Transverse colon (tissue), 4 donors: ENCODE measurements at regions not wholly inside any gene's neighbourhood (a gene's known extent, or its start where the extent isn't known, plus 50 kb on each side); places are given as distances from the start of the nearest gene placed in this dataset.

Source experiments
- DNase-seq: peaks from one replicate; pipeline ENCODE4 v3.0.0-alpha.2; 2019
- H3K27ac ChIP-seq, 4 donors: fragments of 200-600 bp; sonication (generic); 2 replicates each; pipeline ENCODE4 v1.5.1; 2016 to 2018; ENCODE audit warnings: inconsistent platforms in 4 of 4
- H3K27me3 ChIP-seq: fragments of 200-600 bp; sonication (generic); 2 replicates; pipeline ENCODE4 v1.5.1; 2017; ENCODE audit warnings: inconsistent platforms
- H3K36me3 ChIP-seq, 4 donors: fragments of 200-600 bp; sonication (generic); 2 replicates each; pipeline ENCODE4 v1.5.1; 2017 to 2019; ENCODE audit warnings: inconsistent platforms in 4 of 4
- H3K4me1 ChIP-seq, 4 donors: fragments of 200-600 bp; sonication (generic); 2 replicates each; pipeline ENCODE4 v1.5.1; 2017 to 2020; ENCODE audit warnings: inconsistent platforms in 4 of 4
- H3K4me3 ChIP-seq, 4 donors: fragments of 200-600 bp; sonication (generic); 1 replicate in 1 of 4; 2 replicates in 3 of 4; pipeline versions ENCODE4 v1.5.1 to v1.6.1; 2017 to 2019; ENCODE audit warnings: inconsistent platforms in 4 of 4
- H3K9me3 ChIP-seq, 2 donors: fragments of 200-600 bp; sonication (generic); 2 replicates each; pipeline ENCODE4 v1.5.1; 2017 to 2019; ENCODE audit warnings: inconsistent platforms in 2 of 2
- EP300 ChIP-seq: sonication (generic); formaldehyde crosslinking; IDR thresholded peaks from one replicate; pipeline ENCODE4 v1.6.1; 2017; ENCODE audit warnings: antibody characterized with exemption, low read depth
- POLR2A ChIP-seq: fragments of 450-650 bp; IDR thresholded peaks from one replicate; pipeline ENCODE4 v1.6.1; 2016; ENCODE audit warnings: antibody characterized with exemption, mild to moderate bottlenecking, moderate library complexity
- POLR2AphosphoS5 ChIP-seq, 3 donors: sonication (generic); formaldehyde crosslinking; IDR thresholded peaks; one replicate each; pipeline ENCODE4 v1.6.1; 2016; ENCODE audit warnings: antibody characterized with exemption in 3 of 3
- WGBS, 2 donors: methylation state at CpG; one replicate each; pipeline ENCODE4 v1.1.5; 2018; ENCODE audit warnings: low coverage in 1 of 2; 5-methylcytosine and 5-hydroxymethylcytosine counted together
- in situ Hi-C, 4 donors: fragments of 200-750 bp; cut with MboI; loops; one replicate each; pipeline versions ENCODE4 v1.15.0 to v1.15.1; 2017; ENCODE audit warnings: low sequenced_read_pairs in 3 of 4, low pct_ligation_motif_present in 1 of 4, low pct_unique_long_range_greater_than_20kb in 1 of 4
- intact Hi-C: fragments of 100-400 bp; cut with DNase I; formaldehyde crosslinking; loops from one replicate; pipeline ENCODE4 v1.15.1; 2023; ENCODE audit warnings: low total_unique reads
- TF ChIP-seq, protein P1 (sequence below), 5 experiments: fragments of 200-600 bp in 3 of 5; fragments of 450-650 bp in 2 of 5; sonication (generic) in 3 of 5; IDR thresholded peaks; 1 replicate in 2 of 5; 2 replicates in 3 of 5; pipeline ENCODE4 v1.5.1; 2016 to 2017; ENCODE audit warnings: antibody characterized with exemption in 5 of 5, inconsistent platforms in 3 of 5, mild to moderate bottlenecking in 2 of 5, moderate library complexity in 1 of 5

- H3K4me3 ChIP-seq, result no peak overlapping the region
- in situ Hi-C loops, result no loop called here
Observed at GRCh38 chr9:135239769-135240141, 152.3 kb downstream of the OLFM1 start.

GRCh38 chr9:135240222-135240621 is 152.8 kb downstream of the OLFM1 start:
- in situ Hi-C loops (no loop called here), intact Hi-C loops (no loop called here)
- no peak for TF ChIP-seq POLR2AphosphoS5 (IDR thresholded peaks at IDR 0.05)
- TF ChIP-seq EP300, result no peak
- TF ChIP-seq, protein P1, sequence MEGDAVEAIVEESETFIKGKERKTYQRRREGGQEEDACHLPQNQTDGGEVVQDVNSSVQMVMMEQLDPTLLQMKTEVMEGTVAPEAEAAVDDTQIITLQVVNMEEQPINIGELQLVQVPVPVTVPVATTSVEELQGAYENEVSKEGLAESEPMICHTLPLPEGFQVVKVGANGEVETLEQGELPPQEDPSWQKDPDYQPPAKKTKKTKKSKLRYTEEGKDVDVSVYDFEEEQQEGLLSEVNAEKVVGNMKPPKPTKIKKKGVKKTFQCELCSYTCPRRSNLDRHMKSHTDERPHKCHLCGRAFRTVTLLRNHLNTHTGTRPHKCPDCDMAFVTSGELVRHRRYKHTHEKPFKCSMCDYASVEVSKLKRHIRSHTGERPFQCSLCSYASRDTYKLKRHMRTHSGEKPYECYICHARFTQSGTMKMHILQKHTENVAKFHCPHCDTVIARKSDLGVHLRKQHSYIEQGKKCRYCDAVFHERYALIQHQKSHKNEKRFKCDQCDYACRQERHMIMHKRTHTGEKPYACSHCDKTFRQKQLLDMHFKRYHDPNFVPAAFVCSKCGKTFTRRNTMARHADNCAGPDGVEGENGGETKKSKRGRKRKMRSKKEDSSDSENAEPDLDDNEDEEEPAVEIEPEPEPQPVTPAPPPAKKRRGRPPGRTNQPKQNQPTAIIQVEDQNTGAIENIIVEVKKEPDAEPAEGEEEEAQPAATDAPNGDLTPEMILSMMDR (IDR thresholded peaks at IDR 0.05), result no peak
- TF ChIP-seq POLR2A, result no peak
- 57 to 80% methylated on average over 2 to 6 of the region's 6 CpGs for WGBS, 2 donors
- no peak for DNase-seq
- H3K36me3 ChIP-seq, result no peaks in the 10 kb centered on the region
- H3K4me3 ChIP-seq, result no peak overlapping the region
- H3K27me3 ChIP-seq, result no peaks in the 10 kb centered on the region
- H3K4me1 ChIP-seq, result no peaks in the 10 kb centered on the region
- no peak overlapping the region for H3K27ac ChIP-seq
- H3K9me3 ChIP-seq, result no peaks in the 10 kb centered on the region

More at GRCh38 chr9:135239769-135240141, 152.3 kb downstream of the OLFM1 start:
- DNase-seq, result no peak
- no peaks in the 10 kb centered on the region for H3K4me1 ChIP-seq
- H3K36me3 ChIP-seq, result no peaks in the 10 kb centered on the region
- H3K27me3 ChIP-seq, result no peaks in the 10 kb centered on the region
- intact Hi-C loops, result no loop called here
- no peak overlapping the region for H3K27ac ChIP-seq
- WGBS, 2 donors, result 82% methylated on average over 6 of the region's 6 CpGs; no CpG with 5 or more reads in 1 of the 2 donors
- TF ChIP-seq POLR2A (no peak), EP300 (no peak), POLR2AphosphoS5 (IDR thresholded peaks at IDR 0.05) (no peak)
- TF ChIP-seq, protein P1 (IDR thresholded peaks at IDR 0.05), result no peak
- H3K9me3 ChIP-seq, result no peaks in the 10 kb centered on the region

DNA sequence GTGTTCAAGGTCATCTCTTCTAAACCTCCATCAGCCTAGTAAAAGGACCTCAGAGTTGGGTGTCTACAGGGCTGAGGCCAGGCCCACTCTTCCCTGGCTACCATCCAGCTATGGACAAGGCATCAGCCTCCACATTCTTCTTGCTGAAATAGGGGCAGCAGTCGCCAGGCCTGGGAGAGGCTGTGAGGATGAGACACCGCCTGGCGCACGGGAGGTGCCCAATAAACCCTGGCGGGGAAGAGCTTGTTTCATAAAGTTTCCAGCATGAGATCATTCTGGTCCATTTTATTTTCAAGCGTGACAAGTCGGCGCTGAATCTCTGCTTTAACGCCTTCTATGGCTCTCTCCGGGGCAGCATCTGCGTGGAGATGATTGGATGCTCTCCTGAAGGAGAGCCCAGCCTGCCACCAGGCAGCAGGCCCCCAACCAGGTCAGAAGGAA is 153.4 kb downstream of the OLFM1 start:
- TF ChIP-seq POLR2AphosphoS5 (IDR thresholded peaks at IDR 0.05), result no peak
- no peak for TF ChIP-seq POLR2A
- no peak for TF ChIP-seq EP300
- TF ChIP-seq, protein P1 (IDR thresholded peaks at IDR 0.05), result no peak
- in situ Hi-C loops (no loop called here), intact Hi-C loops (no loop called here)
- Histone ChIP-seq H3K4me3 (no peak overlapping the region), H3K4me1 (no peaks in the 10 kb centered on the region), H3K36me3 (no peaks in the 10 kb centered on the region), H3K27me3 (peaks cover 2% of the 10 kb centered on the region), H3K9me3 (no peaks in the 10 kb centered on the region), H3K27ac (peak overlapping the region in 1 of 4 donors; percentile 29)
- DNase-seq, result no peak
- WGBS, 2 donors, result 82% methylated on average over 11 of the region's 11 CpGs; no CpG with 5 or more reads in 1 of the 2 donors

GRCh38 chr9:135241381-135242048 is 154.0 kb downstream of the OLFM1 start:
- Histone ChIP-seq H3K4me3 (no peak overlapping the region), H3K9me3 (no peaks in the 10 kb centered on the region), H3K4me1 (no peaks in the 10 kb centered on the region), H3K36me3 (no peaks in the 10 kb centered on the region), H3K27ac (peak overlapping the region in 1 of 4 donors; percentile 29), H3K27me3 (peaks cover 5% of the 10 kb centered on the region)
- 64% methylated on average over 19 of the region's 19 CpGs; no CpG with 5 or more reads in 1 of the 2 donors for WGBS, 2 donors
- intact Hi-C loops (no loop called here), in situ Hi-C loops (no loop called here)
- DNase-seq, result no peak
- TF ChIP-seq EP300 (no peak), POLR2A (no peak), POLR2AphosphoS5 (IDR thresholded peaks at IDR 0.05) (no peak)
